ENCODE measurements at regions not wholly inside any gene's neighbourhood (a gene's known extent, or its start where the extent isn't known, plus 50 kb on each side); places are given as distances from the start of the nearest gene placed in this dataset.

GRCh38 chr5:102613661-102614060, 114.9 kb upstream of the SLCO6A1 start:
- CTCF ChIA-PET, result no interaction called here
- H3K27me3 Mint-ChIP-seq (ENCODE audit: insufficient read depth, unreplicated experiment), result no peaks in the 10 kb centered on the region

GRCh38 chr5:102617191-102618187, 118.7 kb upstream of the SLCO6A1 start:
- TF ChIP-seq CTCF (IDR thresholded peaks at IDR 0.05; ENCODE audit: insufficient read depth in 1 of 2, low read depth in 1 of 2, low read length in 1 of 2, severe bottlenecking in 1 of 2, unreplicated experiment in 1 of 2), result no peak
- POLR2A ChIA-PET, result no interaction called here
- BruUV-seq (replicated peaks), result no TSS peak
- DNase-seq, result no peak
- Mint-ChIP-seq H3K27ac (ENCODE audit: unreplicated experiment) (no peak overlapping the region), H3K4me3 (ENCODE audit: unreplicated experiment) (no peak overlapping the region), H3K36me3 (ENCODE audit: insufficient read depth, unreplicated experiment) (no peaks in the 10 kb centered on the region), H3K4me1 (ENCODE audit: low read depth, unreplicated experiment) (no peaks in the 10 kb centered on the region), H3K9me3 (ENCODE audit: unreplicated experiment) (peaks cover 9% of the 10 kb centered on the region), H3K27me3 (ENCODE audit: insufficient read depth, unreplicated experiment) (no peaks in the 10 kb centered on the region)
- intact Hi-C loops (cut with micrococcal nuclease; ENCODE audit: unreplicated experiment), result no loop called here
- Histone ChIP-seq H3K36me3 (ENCODE audit: control insufficient read depth, insufficient read depth, low read length) (no peaks in the 10 kb centered on the region), H3K27me3 (replicated peaks; ENCODE audit: control insufficient read depth, insufficient read depth, low read length) (no peaks in the 10 kb centered on the region), H3K4me3 (ENCODE audit: low read depth, low read length) (no peak overlapping the region), H3K4me1 (no peaks in the 10 kb centered on the region), H3K9me3 (peaks cover 4% of the 10 kb centered on the region; the same call in 1 of the 2 replicates)
- CTCF ChIA-PET, result no interaction called here

More at GRCh38 chr5:102613661-102614060, 114.9 kb upstream of the SLCO6A1 start:
- intact Hi-C loops (cut with micrococcal nuclease; ENCODE audit: unreplicated experiment), result no loop called here
- POLR2A ChIA-PET, result no interaction called here
- peaks cover 16% of the 10 kb centered on the region for H3K4me1 Mint-ChIP-seq (ENCODE audit: low read depth, unreplicated experiment)
- Histone ChIP-seq H3K27me3 (replicated peaks; ENCODE audit: control insufficient read depth, insufficient read depth, low read length) (no peaks in the 10 kb centered on the region), H3K36me3 (ENCODE audit: control insufficient read depth, insufficient read depth, low read length) (no peaks in the 10 kb centered on the region; the same call in 1 of the 2 replicates), H3K4me3 (ENCODE audit: low read depth, low read length) (no peak overlapping the region), H3K4me1 (peaks cover under 1% of the 10 kb centered on the region; the same call in 1 of the 2 replicates), H3K9me3 (no peaks in the 10 kb centered on the region)
- peaks cover 23% of the 10 kb centered on the region for H3K9me3 Mint-ChIP-seq (ENCODE audit: unreplicated experiment)
- H3K27ac Mint-ChIP-seq (ENCODE audit: unreplicated experiment), result no peak overlapping the region
- no peak for DNase-seq
- H3K36me3 Mint-ChIP-seq (ENCODE audit: insufficient read depth, unreplicated experiment), result peaks cover 6% of the 10 kb centered on the region
- no TSS peak for BruUV-seq (replicated peaks)
- no peak overlapping the region for H3K4me3 Mint-ChIP-seq (ENCODE audit: unreplicated experiment)
- no peak for TF ChIP-seq CTCF (IDR thresholded peaks at IDR 0.05; ENCODE audit: insufficient read depth in 1 of 2, low read depth in 1 of 2, low read length in 1 of 2, severe bottlenecking in 1 of 2, unreplicated experiment in 1 of 2)

DNA sequence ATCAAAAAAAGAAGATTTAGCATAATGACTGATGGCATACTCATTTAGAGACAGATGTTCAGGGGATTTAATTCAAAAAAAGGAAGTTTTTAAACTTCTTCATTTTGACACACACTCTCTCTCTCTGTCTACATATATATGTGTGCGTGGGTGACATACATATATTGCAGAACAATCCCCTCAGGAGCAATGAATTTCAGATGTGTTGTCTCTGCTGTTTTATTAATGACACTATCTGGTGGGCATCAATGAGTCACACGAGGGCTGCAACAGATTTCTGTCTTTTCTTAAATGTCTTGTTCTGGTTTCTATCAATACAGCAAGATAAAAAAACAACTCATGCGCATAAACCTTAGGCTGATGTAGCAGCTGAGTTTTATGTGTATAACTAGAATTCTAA, 123.5 kb upstream of the SLCO6A1 start:
- Histone ChIP-seq H3K36me3 (ENCODE audit: control insufficient read depth, insufficient read depth, low read length) (no peaks in the 10 kb centered on the region), H3K9me3 (peaks cover 4% of the 10 kb centered on the region; the same call in 1 of the 2 replicates), H3K27me3 (replicated peaks; ENCODE audit: control insufficient read depth, insufficient read depth, low read length) (no peaks in the 10 kb centered on the region), H3K4me3 (ENCODE audit: low read depth, low read length) (no peak overlapping the region), H3K4me1 (no peaks in the 10 kb centered on the region)
- H3K27me3 Mint-ChIP-seq (ENCODE audit: insufficient read depth, unreplicated experiment), result no peaks in the 10 kb centered on the region
- no peak overlapping the region for H3K4me3 Mint-ChIP-seq (ENCODE audit: unreplicated experiment)
- no peak overlapping the region for H3K27ac Mint-ChIP-seq (ENCODE audit: unreplicated experiment)
- no peak for DNase-seq
- POLR2A ChIA-PET, result no interaction called here
- intact Hi-C loops (cut with micrococcal nuclease; ENCODE audit: unreplicated experiment), result no loop called here
- no peak for TF ChIP-seq CTCF (IDR thresholded peaks at IDR 0.05; ENCODE audit: insufficient read depth in 1 of 2, low read depth in 1 of 2, low read length in 1 of 2, severe bottlenecking in 1 of 2, unreplicated experiment in 1 of 2)
- no peaks in the 10 kb centered on the region for H3K4me1 Mint-ChIP-seq (ENCODE audit: low read depth, unreplicated experiment)
- H3K9me3 Mint-ChIP-seq (ENCODE audit: unreplicated experiment), result no peaks in the 10 kb centered on the region
- CTCF ChIA-PET, result no interaction called here
- H3K36me3 Mint-ChIP-seq (ENCODE audit: insufficient read depth, unreplicated experiment), result no peaks in the 10 kb centered on the region
- BruUV-seq (replicated peaks), result no TSS peak
